IMR-90 (cell line): ENCODE measurements at regions not wholly inside any gene's neighbourhood (a gene's known extent, or its start where the extent isn't known, plus 50 kb on each side); places are given as distances from the start of the nearest gene placed in this dataset.
A peak's percentile ranks its signal among the peaks of the same experiment; 100 is the strongest.

Source experiments
- ATAC-seq: fragments of 200-7000 bp; cut with Tn5 transposase; 2 replicates; pipeline ENCODE4 v1.9.1; 2020; ENCODE audit warnings: low read depth, mild to moderate bottlenecking, moderate library complexity
- BruUV-seq: library from RNA; stranded (reverse); fragments of 400-500 nt; replicated peaks from 2 replicates; lab custom pipeline; 2021; lab: Mats Ljungman, UMichigan
- CTCF ChIA-PET: fragments of 300-600 bp; formaldehyde crosslinking; extraction: SDS; loops from one replicate; lab custom pipeline; 2021; ENCODE audit warnings: antibody characterized with exemption; lab: Yijun Ruan, JAX
- POLR2A ChIA-PET: fragments of 300-600 bp; sonication (Branson Sonifier 250); formaldehyde crosslinking; loops from one replicate; lab custom pipeline; 2022; ENCODE audit warnings: antibody characterized with exemption; ENCODE audit not compliant: unreplicated experiment; lab: Charles Lee
- DNase-seq: peaks from one replicate; pipeline ENCODE4 v3.0.0; 2013
- H2AFZ ChIP-seq: replicated peaks from 2 replicates; pipeline ENCODE3; 2013; ENCODE audit warnings: low read length, mild to moderate bottlenecking; ENCODE audit not compliant: poor library complexity
- H2AK5ac ChIP-seq: 2 replicates; pipeline ENCODE4 v1.6.1; 2013; ENCODE audit warnings: low read depth, low read length, inconsistent platforms
- H2AK9ac ChIP-seq: replicated peaks from 2 replicates; pipeline ENCODE3; 2013; ENCODE audit warnings: mild to moderate bottlenecking, low read depth, low read length, moderate library complexity; ENCODE audit not compliant: poor library complexity
- H2BK120ac ChIP-seq: 2 replicates; pipeline ENCODE4 v1.6.1; 2013; ENCODE audit warnings: low read depth, low read length, inconsistent platforms
- H2BK15ac ChIP-seq: 3 replicates; pipeline ENCODE4 v1.6.1; 2013; ENCODE audit warnings: low read depth, low read length, inconsistent platforms
- H2BK20ac ChIP-seq: 2 replicates; pipeline ENCODE4 v1.6.1; 2013; ENCODE audit warnings: low read depth, mild to moderate bottlenecking, inconsistent platforms, low read length, moderate library complexity
- H2BK5ac ChIP-seq: 2 replicates; pipeline ENCODE4 v1.6.1; 2013; ENCODE audit warnings: mild to moderate bottlenecking, low read depth, low read length, inconsistent platforms; ENCODE audit not compliant: poor library complexity, severe bottlenecking
- H3K14ac ChIP-seq: replicated peaks from 2 replicates; pipeline ENCODE4 v1.6.1; 2013; ENCODE audit warnings: low read depth, low read length, inconsistent platforms
- H3K18ac ChIP-seq: 2 replicates; pipeline ENCODE4 v1.6.1; 2013; ENCODE audit warnings: low read depth, low read length, control low read depth
- H3K23ac ChIP-seq: 2 replicates; pipeline ENCODE4 v1.6.1; 2013; ENCODE audit warnings: low read depth, low read length, inconsistent platforms
- H3K27ac ChIP-seq: 2 replicates; pipeline ENCODE4 v1.5.1; 2013; ENCODE audit warnings: mild to moderate bottlenecking, control low read depth, low read length; ENCODE audit not compliant: insufficient read depth
- H3K27me3 ChIP-seq: 2 replicates; pipeline ENCODE4 v1.6.1; 2013; ENCODE audit warnings: low read length; ENCODE audit not compliant: control insufficient read depth, insufficient read depth
- H3K36me3 ChIP-seq: 2 replicates; pipeline ENCODE4 v1.6.1; 2013; ENCODE audit warnings: low read length, mixed read lengths; ENCODE audit not compliant: control insufficient read depth, insufficient read depth
- H3K4ac ChIP-seq: 2 replicates; pipeline ENCODE4 v1.6.1; 2013; ENCODE audit warnings: low read depth, low read length, inconsistent platforms
- H3K4me1 ChIP-seq: 2 replicates; pipeline ENCODE4 v1.6.1; 2013; ENCODE audit warnings: low read length, mixed read lengths; ENCODE audit not compliant: control insufficient read depth, insufficient read depth
- H3K4me2 ChIP-seq: 2 replicates; pipeline ENCODE4 v1.6.1; 2013; ENCODE audit warnings: low read depth, mild to moderate bottlenecking, control low read depth, low read length, moderate library complexity
- H3K4me3 ChIP-seq: 2 replicates; pipeline ENCODE4 v1.5.1; 2013; ENCODE audit warnings: low read depth, mild to moderate bottlenecking, control low read depth, low read length, moderate library complexity; ENCODE audit not compliant: insufficient read depth
- H3K56ac ChIP-seq: 2 replicates; pipeline ENCODE4 v1.6.1; 2013; ENCODE audit warnings: low read length, inconsistent platforms; ENCODE audit not compliant: insufficient read depth; ENCODE audit errors: extremely low read depth
- H3K79me1 ChIP-seq, 2 experiments: 2 replicates each; pipeline ENCODE4 v1.6.1; 2013; ENCODE audit warnings: low read length in 2 of 2, inconsistent platforms in 1 of 2, low read depth in 1 of 2
- H3K9ac ChIP-seq: 2 replicates; pipeline ENCODE4 v1.6.1; 2013; ENCODE audit warnings: low read depth, low read length, control low read depth
- H3K9me1 ChIP-seq: 2 replicates; pipeline ENCODE4 v1.6.1; 2013; ENCODE audit warnings: low read length, inconsistent platforms; ENCODE audit not compliant: insufficient read depth
- H3K9me3 ChIP-seq: 2 replicates; pipeline ENCODE4 v1.6.1; 2013; ENCODE audit warnings: low read length; ENCODE audit not compliant: control insufficient read depth, insufficient read depth
- H4K20me1 ChIP-seq: 2 replicates; pipeline ENCODE4 v1.6.1; 2013; ENCODE audit warnings: low read length, inconsistent platforms; ENCODE audit not compliant: insufficient read depth
- H4K5ac ChIP-seq: 2 replicates; pipeline ENCODE4 v1.6.1; 2013; ENCODE audit warnings: mild to moderate bottlenecking, low read depth, low read length, control low read depth
- H4K8ac ChIP-seq, 2 experiments: 2 replicates each; pipeline ENCODE4 v1.6.1; 2013; ENCODE audit warnings: low read depth in 2 of 2, low read length in 2 of 2, control low read depth in 1 of 2, inconsistent platforms in 1 of 2
- H4K91ac ChIP-seq: 2 replicates; pipeline ENCODE4 v1.6.1; 2013; ENCODE audit warnings: low read depth, low read length, inconsistent platforms; ENCODE audit not compliant: insufficient read depth
- BHLHE40 ChIP-seq: fragments of 150-350 bp; IDR thresholded peaks from 2 replicates; pipeline ENCODE4 v1.6.1; 2016; ENCODE audit warnings: mild to moderate bottlenecking, low read depth, low read length
- RFX5 ChIP-seq: IDR thresholded peaks from 2 replicates; pipeline ENCODE4 v1.8.0; 2012; ENCODE audit warnings: low read depth, mild to moderate bottlenecking, low read length, moderate library complexity
- WGBS, 2 experiments: methylation state at CpG; one replicate each; pipeline versions ENCODE4 v1.1.5 to v1.1.7; 2013; ENCODE audit warnings: missing lambda C conversion rate in 2 of 2; ENCODE audit not compliant: insufficient read length in 1 of 2; ENCODE audit errors: extremely low coverage in 2 of 2; 5-methylcytosine and 5-hydroxymethylcytosine counted together
- dilution Hi-C: fragments of 300-500 bp; cut with HindIII; formaldehyde crosslinking; loops from one replicate; pipeline ENCODE4 v1.14.3; 2018; ENCODE audit warnings: low sequenced_read_pairs; ENCODE audit not compliant: unreplicated experiment
- in situ Hi-C: fragments of 300-500 bp; cut with MboI; formaldehyde crosslinking; loops from 3 replicates; pipeline ENCODE4 v1.14.3; 2019; ENCODE audit warnings: low sequenced_read_pairs, inconsistent platforms, mixed read lengths
- intact Hi-C: fragments of 100-400 bp; cut with micrococcal nuclease; formaldehyde crosslinking; loops from 2 replicates; pipeline ENCODE4 v1.10.0; 2022

DNA sequence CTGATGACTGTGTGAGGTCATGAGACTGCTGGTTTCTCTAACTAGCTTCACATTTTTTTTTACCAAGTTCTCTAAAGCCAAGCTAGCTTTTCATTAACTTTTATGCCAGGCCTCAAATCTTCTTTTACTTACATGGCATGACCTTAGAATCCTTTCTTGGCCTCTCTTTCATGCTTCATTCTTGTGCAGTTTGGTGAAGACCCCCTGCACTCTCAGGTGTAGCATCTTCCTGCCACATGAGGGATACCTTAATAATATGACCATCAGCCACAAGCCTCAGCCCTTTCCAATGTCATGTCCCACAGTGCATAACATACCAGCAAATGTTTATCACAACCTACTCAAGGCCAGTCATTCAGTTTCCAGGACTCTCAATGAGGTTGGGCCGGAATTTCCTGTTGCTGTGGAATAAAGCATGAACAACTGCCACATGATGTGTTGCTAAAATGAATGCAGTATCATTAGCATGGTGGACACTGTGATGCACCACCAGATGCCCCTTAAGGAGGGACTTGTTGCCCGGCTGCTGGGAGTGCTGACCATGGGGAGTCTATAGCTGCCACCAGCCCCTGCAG lies 72.2 kb downstream of the RIN2 start:
- no peaks in the 10 kb centered on the region for H3K27me3 ChIP-seq
- DNase-seq (peak; percentile 69), ATAC-seq (peak; percentile 56)
- in situ Hi-C loops = no loop called here
- no peak overlapping the region for H3K4me3 ChIP-seq
- H3K4me2 ChIP-seq = no peak overlapping the region
- peak overlapping the region; percentile 13; the same call in 1 of the 2 replicates for H3K23ac ChIP-seq
- H2BK5ac ChIP-seq = peak overlapping the region; percentile 75
- H3K9me3 ChIP-seq = no peaks in the 10 kb centered on the region
- peaks cover 0 to 53% of the 10 kb centered on the region in 2 experiments; a peak in 2 of 4 replicates for H3K79me1 ChIP-seq
- peaks cover 17% of the 10 kb centered on the region for H3K4me1 ChIP-seq
- peak overlapping the region; percentile 15 for H2AFZ ChIP-seq
- H4K5ac ChIP-seq = peak overlapping the region; percentile 50; the same call in 1 of the 2 replicates
- no peaks in the 10 kb centered on the region; the same call in 1 of the 2 replicates for H3K36me3 ChIP-seq
- H3K9ac ChIP-seq = no peak overlapping the region
- WGBS, 2 experiments = 100% methylated on average over 1 of the region's 2 CpGs; no CpG with 5 or more reads in 1 of the 2 experiments
- peak overlapping the region; percentile 83 for H2BK20ac ChIP-seq
- peak overlapping the region; percentile 10 for H4K91ac ChIP-seq
- H2BK120ac ChIP-seq = peak overlapping the region; percentile 72
- H3K9me1 ChIP-seq = peaks cover 13% of the 10 kb centered on the region
- H3K56ac ChIP-seq = no peak overlapping the region
- POLR2A ChIA-PET = no interaction called here
- dilution Hi-C loops = no loop called here
- peak overlapping the region; percentile 60 for H2AK5ac ChIP-seq
- TF ChIP-seq BHLHE40 (no peak), RFX5 (no peak)
- peak overlapping the region; percentile 4; the same call in 1 of the 3 replicates for H2BK15ac ChIP-seq
- H2AK9ac ChIP-seq = peak overlapping the region; percentile 76
- intact Hi-C loops = no loop called here
- CTCF ChIA-PET = no interaction called here
- H4K8ac ChIP-seq = peak overlapping the region; percentile 40 to 61; a peak in 3 of 4 replicates
- H3K14ac ChIP-seq = peak overlapping the region; percentile 65
- no peaks in the 10 kb centered on the region for H4K20me1 ChIP-seq
- BruUV-seq = no TSS peak
- H3K4ac ChIP-seq = peak overlapping the region; percentile 61
- peak overlapping the region; percentile 39; the same call in 1 of the 2 replicates for H3K18ac ChIP-seq
- peak overlapping the region; percentile 58 for H3K27ac ChIP-seq
